ENCODE measurements at regions not wholly inside any gene's neighbourhood (a gene's known extent, or its start where the extent isn't known, plus 50 kb on each side); places are given as distances from the start of the nearest gene placed in this dataset.

- no peak overlapping the region for H3K4me3 ChIP-seq (ENCODE audit: low read depth, low read length)
- no peak for TF ChIP-seq CTCF (IDR thresholded peaks at IDR 0.05; ENCODE audit: insufficient read depth, low read depth, low read length)
- no peak for DNase-seq (ENCODE audit: low read depth)
Measured at GRCh38 chr13:53408847-53409568, 380.4 kb downstream of the OLFM4 start.

GRCh38 chr13:53411463-53411862 lies 382.9 kb downstream of the OLFM4 start:
- no peak for DNase-seq (ENCODE audit: low read depth)
- TF ChIP-seq CTCF (IDR thresholded peaks at IDR 0.05; ENCODE audit: insufficient read depth, low read depth, low read length) = no peak

DNA sequence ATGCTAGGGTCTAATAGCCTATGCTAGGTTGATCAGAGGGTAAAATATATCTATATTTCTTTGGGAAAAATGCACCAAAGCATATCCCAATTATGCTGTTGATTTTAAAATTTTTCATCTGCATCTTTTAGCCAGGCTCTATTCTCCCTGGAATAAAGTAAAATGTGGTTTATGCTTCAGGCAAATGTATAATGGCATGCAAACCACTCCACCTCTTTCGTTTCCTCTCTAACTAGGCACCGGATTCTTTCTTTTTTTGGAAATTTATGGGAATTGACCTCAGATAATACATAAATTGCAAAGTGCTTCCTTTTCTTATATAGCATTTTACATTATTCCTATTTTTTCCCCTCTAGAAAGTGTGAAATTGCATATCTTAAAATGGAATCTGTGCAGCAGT lies 386.5 kb downstream of the OLFM4 start:
- no peak for TF ChIP-seq CTCF (IDR thresholded peaks at IDR 0.05; ENCODE audit: insufficient read depth, low read depth, low read length)
- DNase-seq (ENCODE audit: low read depth) = no peak
- H3K4me3 ChIP-seq (ENCODE audit: low read depth, low read length) = no peak overlapping the region

More at GRCh38 chr13:53411463-53411862, 382.9 kb downstream of the OLFM4 start:
- H3K4me3 ChIP-seq (ENCODE audit: low read depth, low read length) = no peak overlapping the region

DNA sequence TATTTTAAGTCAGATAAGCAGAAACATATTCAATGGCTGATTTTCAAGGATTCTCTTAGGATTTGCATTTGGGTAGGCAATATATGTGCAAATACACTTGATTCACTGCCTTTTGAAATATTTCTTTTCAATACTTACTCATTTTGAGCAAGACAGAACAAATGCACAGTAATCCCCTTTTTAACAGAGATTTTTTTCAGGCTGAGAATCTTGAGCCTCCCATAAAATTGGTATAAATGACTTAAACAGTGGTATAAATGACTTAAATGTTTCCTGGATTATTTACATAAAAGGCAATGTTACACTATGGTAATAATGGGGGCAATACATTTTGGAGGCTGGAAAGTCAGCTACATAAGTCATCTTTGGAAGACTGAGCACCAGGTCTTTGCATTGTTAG lies 389.0 kb downstream of the OLFM4 start:
- DNase-seq (ENCODE audit: low read depth) = no peak
- no peak for TF ChIP-seq CTCF (IDR thresholded peaks at IDR 0.05; ENCODE audit: insufficient read depth, low read depth, low read length)
- H3K4me3 ChIP-seq (ENCODE audit: low read depth, low read length) = no peak overlapping the region

- no peak for TF ChIP-seq CTCF (IDR thresholded peaks at IDR 0.05; ENCODE audit: insufficient read depth, low read depth, low read length)
- DNase-seq (ENCODE audit: low read depth) = no peak
- H3K4me3 ChIP-seq (ENCODE audit: low read depth, low read length) = no peak overlapping the region
Measured at GRCh38 chr13:53422415-53422814, 393.8 kb downstream of the OLFM4 start.

DNA sequence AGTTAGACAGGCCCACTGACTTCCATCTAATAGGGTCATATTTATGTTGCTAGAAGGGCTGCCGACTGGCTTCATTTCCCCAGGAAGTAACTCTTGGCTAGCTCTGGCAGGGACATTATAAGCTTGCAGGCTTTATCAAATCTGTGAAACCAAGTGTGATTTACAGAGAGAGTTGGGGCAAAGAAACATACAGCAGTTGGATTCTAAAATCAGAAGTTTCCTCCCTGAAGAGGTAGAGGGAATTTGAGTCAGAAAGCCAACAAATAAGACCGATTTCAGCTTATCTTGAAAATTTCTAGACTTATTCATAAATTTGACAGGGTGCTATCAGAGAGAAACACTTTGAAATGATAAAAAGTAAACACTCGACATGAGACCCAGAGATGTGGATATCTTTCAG lies 407.8 kb downstream of the OLFM4 start:
- no peak for TF ChIP-seq CTCF (IDR thresholded peaks at IDR 0.05; ENCODE audit: insufficient read depth, low read depth, low read length)
- no peak overlapping the region for H3K4me3 ChIP-seq (ENCODE audit: low read depth, low read length)
- no peak for DNase-seq (ENCODE audit: low read depth)
